NT2/D1 (cell line): ENCODE measurements at regions not wholly inside any gene's neighbourhood (a gene's known extent, or its start where the extent isn't known, plus 50 kb on each side); places are given as distances from the start of the nearest gene placed in this dataset.

Experiments
- YY1 ChIP-seq: IDR thresholded peaks from 2 replicates; pipeline ENCODE4 v1.6.1; 2011; ENCODE audit not compliant: insufficient read length, insufficient read depth
- ZNF274 ChIP-seq: IDR thresholded peaks from 2 replicates; pipeline ENCODE4 v1.6.1; 2011; ENCODE audit warnings: mild to moderate bottlenecking, low read depth, low read length

GRCh38 chr6:119581220-119581619 lies 231.7 kb upstream of the MAN1A1 start:
- TF ChIP-seq ZNF274 = no peak
- no peak for TF ChIP-seq YY1
